Ascending aorta (tissue), 2 donors: ENCODE measurements at regions not wholly inside any gene's neighbourhood (a gene's known extent, or its start where the extent isn't known, plus 50 kb on each side); places are given as distances from the start of the nearest gene placed in this dataset.

Experiments used
- DNase-seq, 2 donors: peaks; one replicate each; pipeline ENCODE4 v3.0.0-alpha.2; 2019; ENCODE audit warnings: low spot score in 2 of 2
- H3K27ac ChIP-seq, 2 donors: fragments of 200-600 bp; sonication (generic); one replicate each; pipeline ENCODE4 v1.5.1; 2016 to 2017; ENCODE audit warnings: mild to moderate bottlenecking in 1 of 2
- H3K27me3 ChIP-seq: fragments of 200-600 bp; sonication (generic); one replicate; pipeline ENCODE4 v1.5.1; 2017
- H3K36me3 ChIP-seq, 2 donors: fragments of 200-600 bp; sonication (generic); one replicate each; pipeline ENCODE4 v1.5.1; 2016
- H3K4me1 ChIP-seq, 2 donors: fragments of 200-600 bp; sonication (generic); one replicate each; pipeline ENCODE4 v1.5.1; 2016 to 2017; ENCODE audit warnings: mild to moderate bottlenecking in 1 of 2
- H3K4me3 ChIP-seq, 2 donors: fragments of 200-600 bp; sonication (generic); one replicate each; pipeline ENCODE4 v1.5.1; 2016 to 2017; ENCODE audit warnings: mild to moderate bottlenecking in 1 of 2
- H3K9me3 ChIP-seq, 2 donors: fragments of 200-600 bp; sonication (generic); one replicate each; pipeline ENCODE4 v1.5.1; 2016
- intact Hi-C: fragments of 100-400 bp; cut with DNase I; formaldehyde crosslinking; loops from one replicate; pipeline ENCODE4 v1.15.1; 2023
- TF ChIP-seq, protein P1 (sequence below), 3 experiments: fragments of 200-600 bp in 2 of 3; fragments of 450-650 bp in 1 of 3; sonication (generic) in 2 of 3; IDR thresholded peaks; one replicate each; pipeline ENCODE4 v1.5.1; 2016 to 2019; ENCODE audit warnings: antibody characterized with exemption in 3 of 3, mild to moderate bottlenecking in 1 of 3, moderate library complexity in 1 of 3

- Histone ChIP-seq H3K27ac (no peak overlapping the region), H3K9me3 (no peaks in the 10 kb centered on the region), H3K4me1 (no peaks in the 10 kb centered on the region), H3K4me3 (no peak overlapping the region), H3K36me3 (no peaks in the 10 kb centered on the region), H3K27me3 (no peaks in the 10 kb centered on the region)
- TF ChIP-seq, protein P1, sequence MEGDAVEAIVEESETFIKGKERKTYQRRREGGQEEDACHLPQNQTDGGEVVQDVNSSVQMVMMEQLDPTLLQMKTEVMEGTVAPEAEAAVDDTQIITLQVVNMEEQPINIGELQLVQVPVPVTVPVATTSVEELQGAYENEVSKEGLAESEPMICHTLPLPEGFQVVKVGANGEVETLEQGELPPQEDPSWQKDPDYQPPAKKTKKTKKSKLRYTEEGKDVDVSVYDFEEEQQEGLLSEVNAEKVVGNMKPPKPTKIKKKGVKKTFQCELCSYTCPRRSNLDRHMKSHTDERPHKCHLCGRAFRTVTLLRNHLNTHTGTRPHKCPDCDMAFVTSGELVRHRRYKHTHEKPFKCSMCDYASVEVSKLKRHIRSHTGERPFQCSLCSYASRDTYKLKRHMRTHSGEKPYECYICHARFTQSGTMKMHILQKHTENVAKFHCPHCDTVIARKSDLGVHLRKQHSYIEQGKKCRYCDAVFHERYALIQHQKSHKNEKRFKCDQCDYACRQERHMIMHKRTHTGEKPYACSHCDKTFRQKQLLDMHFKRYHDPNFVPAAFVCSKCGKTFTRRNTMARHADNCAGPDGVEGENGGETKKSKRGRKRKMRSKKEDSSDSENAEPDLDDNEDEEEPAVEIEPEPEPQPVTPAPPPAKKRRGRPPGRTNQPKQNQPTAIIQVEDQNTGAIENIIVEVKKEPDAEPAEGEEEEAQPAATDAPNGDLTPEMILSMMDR (IDR thresholded peaks at IDR 0.05), result no peak
- intact Hi-C loops, result no loop called here
- no peak for DNase-seq
Observed at GRCh38 chr13:63124863-63125262, 1709.2 kb upstream of the PCDH20 start.

DNA sequence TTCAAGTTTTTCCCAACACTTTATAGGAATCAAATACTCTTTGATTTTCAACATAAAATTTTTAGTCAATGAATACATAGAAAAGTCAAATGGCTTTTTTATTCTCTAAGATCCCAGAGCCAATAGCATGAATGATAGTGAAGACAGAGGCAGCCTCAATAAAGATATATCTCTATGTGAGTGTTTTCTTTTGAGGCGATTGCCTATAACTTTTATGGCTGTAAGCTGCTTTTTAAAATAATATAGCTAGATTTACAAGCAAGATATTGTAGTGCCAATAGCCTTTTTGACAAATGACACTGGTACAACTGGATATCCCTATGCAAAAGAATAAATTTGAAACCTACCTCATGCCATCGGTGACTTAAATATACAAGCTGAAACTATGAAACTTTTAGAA, 1705.2 kb upstream of the PCDH20 start:
- H3K4me1 ChIP-seq, result no peaks in the 10 kb centered on the region
- H3K36me3 ChIP-seq, result no peaks in the 10 kb centered on the region
- no peaks in the 10 kb centered on the region for H3K9me3 ChIP-seq
- H3K27me3 ChIP-seq, result no peaks in the 10 kb centered on the region
- intact Hi-C loops, result no loop called here
- no peak overlapping the region for H3K27ac ChIP-seq
- no peak overlapping the region for H3K4me3 ChIP-seq
- TF ChIP-seq, protein P1 (IDR thresholded peaks at IDR 0.05), result no peak
- DNase-seq, result no peak

DNA sequence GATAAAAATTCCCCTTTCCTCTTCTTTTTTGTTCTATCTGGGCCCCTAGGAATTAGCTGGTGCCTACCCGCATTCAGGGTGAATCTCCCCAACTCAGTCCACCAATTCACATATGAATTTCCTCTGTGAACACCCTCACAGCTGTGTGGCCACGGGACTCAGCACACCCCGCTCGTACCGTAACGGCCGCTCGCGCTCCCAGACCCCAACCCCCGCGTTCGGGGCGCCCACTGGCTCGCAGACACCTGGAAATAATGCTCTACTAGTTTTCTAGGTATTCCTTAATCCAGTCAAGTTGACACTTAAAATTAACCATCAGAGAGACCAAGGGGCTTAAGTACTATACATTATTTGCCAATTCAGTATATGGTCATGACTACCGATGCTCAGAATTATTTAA, 1702.1 kb upstream of the PCDH20 start:
- DNase-seq, result no peak
- Histone ChIP-seq H3K36me3 (no peaks in the 10 kb centered on the region), H3K27me3 (no peaks in the 10 kb centered on the region), H3K4me3 (no peak overlapping the region), H3K27ac (no peak overlapping the region), H3K9me3 (no peaks in the 10 kb centered on the region), H3K4me1 (no peaks in the 10 kb centered on the region)
- TF ChIP-seq, protein P1 (IDR thresholded peaks at IDR 0.05), result no peak
- intact Hi-C loops, result no loop called here

GRCh38 chr13:63112799-63113395, 1697.2 kb upstream of the PCDH20 start:
- no peak for DNase-seq
- Histone ChIP-seq H3K9me3 (no peaks in the 10 kb centered on the region), H3K36me3 (no peaks in the 10 kb centered on the region), H3K4me3 (no peak overlapping the region), H3K27ac (no peak overlapping the region), H3K4me1 (no peaks in the 10 kb centered on the region), H3K27me3 (no peaks in the 10 kb centered on the region)
- intact Hi-C loops, result no loop called here
- TF ChIP-seq, protein P1 (IDR thresholded peaks at IDR 0.05), result no peak

GRCh38 chr13:63110466-63110865, 1694.8 kb upstream of the PCDH20 start:
- no peaks in the 10 kb centered on the region for H3K4me1 ChIP-seq
- TF ChIP-seq, protein P1 (IDR thresholded peaks at IDR 0.05), result no peak
- no peak overlapping the region for H3K4me3 ChIP-seq
- H3K27ac ChIP-seq, result no peak overlapping the region
- intact Hi-C loops, result no loop called here
- H3K9me3 ChIP-seq, result no peaks in the 10 kb centered on the region
- H3K27me3 ChIP-seq, result no peaks in the 10 kb centered on the region
- no peaks in the 10 kb centered on the region for H3K36me3 ChIP-seq
- DNase-seq, result no peak
